Astrocyte of the spinal cord (primary cell): ENCODE measurements at regions not wholly inside any gene's neighbourhood (a gene's known extent, or its start where the extent isn't known, plus 50 kb on each side); places are given as distances from the start of the nearest gene placed in this dataset.

ENCODE experiments used
- DNase-seq: peaks from one replicate; pipeline ENCODE4 v3.0.0; 2011; ENCODE audit warnings: low read depth, low spot score
- H3K4me3 ChIP-seq: 2 replicates; pipeline ENCODE4 v1.5.1; 2011; ENCODE audit warnings: low read depth, mild to moderate bottlenecking, low read length, moderate library complexity
- CTCF ChIP-seq: IDR thresholded peaks from 2 replicates; pipeline ENCODE4 v1.5.1; 2012; ENCODE audit warnings: low read depth, mild to moderate bottlenecking, low read length, inconsistent platforms
- in situ Hi-C: cut with HindIII; loops from 2 replicates; pipeline ENCODE4 v1.10.0; 2017; ENCODE audit warnings: low sequenced_read_pairs

GRCh38 chr17:70484050-70484449 lies 314.7 kb downstream of the KCNJ2 start:
- in situ Hi-C loops = no loop called here
- TF ChIP-seq CTCF = no peak
- H3K4me3 ChIP-seq = no peak overlapping the region
- no peak for DNase-seq

GRCh38 chr17:70484496-70484895 lies 315.2 kb downstream of the KCNJ2 start:
- in situ Hi-C loops = no loop called here
- no peak overlapping the region for H3K4me3 ChIP-seq
- TF ChIP-seq CTCF = no peak
- no peak for DNase-seq

- no peak for DNase-seq
- TF ChIP-seq CTCF = no peak
- in situ Hi-C loops = no loop called here
- no peak overlapping the region for H3K4me3 ChIP-seq
Observed at GRCh38 chr17:70492368-70492767, 323.0 kb downstream of the KCNJ2 start.

GRCh38 chr17:70493277-70493874 lies 324.0 kb downstream of the KCNJ2 start:
- in situ Hi-C loops = no loop called here
- H3K4me3 ChIP-seq = no peak overlapping the region
- TF ChIP-seq CTCF = no peak
- no peak for DNase-seq

- no peak for DNase-seq
- in situ Hi-C loops = no loop called here
- no peak for TF ChIP-seq CTCF
- no peak overlapping the region for H3K4me3 ChIP-seq
Observed at GRCh38 chr17:70498631-70499030, 329.3 kb downstream of the KCNJ2 start.

- in situ Hi-C loops = no loop called here
- DNase-seq = no peak
- no peak for TF ChIP-seq CTCF
- no peak overlapping the region for H3K4me3 ChIP-seq
Observed at GRCh38 chr17:70499067-70499786, 329.9 kb downstream of the KCNJ2 start.
